ENCODE measurements at regions not wholly inside any gene's neighbourhood (a gene's known extent, or its start where the extent isn't known, plus 50 kb on each side); places are given as distances from the start of the nearest gene placed in this dataset.

GRCh38 chr10:55367555-55367954, 566.5 kb upstream of the PCDH15 start:
- Histone ChIP-seq H3K27me3 (ENCODE audit: low read depth) (no peaks in the 10 kb centered on the region), H3K36me3 (no peaks in the 10 kb centered on the region), H3K4me1 (no peaks in the 10 kb centered on the region), H3K27ac (no peak overlapping the region), H3K4me3 (no peak overlapping the region), H3K9me3 (no peaks in the 10 kb centered on the region)
- no peak for TF ChIP-seq CTCF (IDR thresholded peaks at IDR 0.05)
- ATAC-seq (no peak), DNase-seq (no peak)
- intact Hi-C loops (cut with DNase I) = no loop called here

- no peak for ATAC-seq
Observed at GRCh38 chr10:55358539-55358938, 557.5 kb upstream of the PCDH15 start.

GRCh38 chr10:55353414-55353813, 552.4 kb upstream of the PCDH15 start:
- Histone ChIP-seq H3K27ac (no peak overlapping the region), H3K4me3 (no peak overlapping the region), H3K27me3 (ENCODE audit: low read depth) (no peaks in the 10 kb centered on the region), H3K4me1 (no peaks in the 10 kb centered on the region), H3K9me3 (no peaks in the 10 kb centered on the region), H3K36me3 (no peaks in the 10 kb centered on the region)
- intact Hi-C loops (cut with DNase I) = no loop called here
- TF ChIP-seq CTCF (IDR thresholded peaks at IDR 0.05) = no peak
- ATAC-seq (no peak), DNase-seq (no peak)

More at GRCh38 chr10:55358539-55358938, 557.5 kb upstream of the PCDH15 start:
- no peaks in the 10 kb centered on the region for H3K9me3 ChIP-seq
- intact Hi-C loops (cut with DNase I) = no loop called here
- no peaks in the 10 kb centered on the region for H3K4me1 ChIP-seq
- no peak for DNase-seq
- no peak overlapping the region for H3K4me3 ChIP-seq
- H3K27me3 ChIP-seq (ENCODE audit: low read depth) = no peaks in the 10 kb centered on the region
- no peak overlapping the region for H3K27ac ChIP-seq
- no peaks in the 10 kb centered on the region for H3K36me3 ChIP-seq
- TF ChIP-seq CTCF (IDR thresholded peaks at IDR 0.05) = no peak

- Histone ChIP-seq H3K9me3 (no peaks in the 10 kb centered on the region), H3K27ac (no peak overlapping the region), H3K36me3 (no peaks in the 10 kb centered on the region), H3K27me3 (ENCODE audit: low read depth) (no peaks in the 10 kb centered on the region), H3K4me1 (no peaks in the 10 kb centered on the region), H3K4me3 (no peak overlapping the region)
- ATAC-seq = no peak
- intact Hi-C loops (cut with DNase I) = no loop called here
- no peak for DNase-seq
- no peak for TF ChIP-seq CTCF (IDR thresholded peaks at IDR 0.05)
Observed at GRCh38 chr10:55351431-55351830, 550.4 kb upstream of the PCDH15 start.

- ATAC-seq = no peak
- TF ChIP-seq CTCF (IDR thresholded peaks at IDR 0.05) = no peak
- H3K4me1 ChIP-seq = no peaks in the 10 kb centered on the region
Observed at GRCh38 chr10:55348534-55348933, 547.5 kb upstream of the PCDH15 start.

GRCh38 chr10:55330486-55330885, 529.5 kb upstream of the PCDH15 start:
- intact Hi-C loops (cut with DNase I) = no loop called here
- Histone ChIP-seq H3K27ac (no peak overlapping the region), H3K4me1 (no peaks in the 10 kb centered on the region), H3K4me3 (no peak overlapping the region), H3K27me3 (ENCODE audit: low read depth) (no peaks in the 10 kb centered on the region), H3K9me3 (no peaks in the 10 kb centered on the region), H3K36me3 (no peaks in the 10 kb centered on the region)
- DNase-seq (no peak), ATAC-seq (no peak)
- no peak for TF ChIP-seq CTCF (IDR thresholded peaks at IDR 0.05)

More at GRCh38 chr10:55348534-55348933, 547.5 kb upstream of the PCDH15 start:
- no peak overlapping the region for H3K27ac ChIP-seq
- H3K9me3 ChIP-seq = no peaks in the 10 kb centered on the region
- no peak for DNase-seq
- H3K36me3 ChIP-seq = no peaks in the 10 kb centered on the region
- intact Hi-C loops (cut with DNase I) = no loop called here
- H3K27me3 ChIP-seq (ENCODE audit: low read depth) = no peaks in the 10 kb centered on the region
- no peak overlapping the region for H3K4me3 ChIP-seq

Measured in lower lobe of right lung (tissue), 2 donors.